PC-3 (cell line): ENCODE measurements at regions not wholly inside any gene's neighbourhood (a gene's known extent, or its start where the extent isn't known, plus 50 kb on each side); places are given as distances from the start of the nearest gene placed in this dataset.

Source experiments
- ATAC-seq: fragments of 200-7000 bp; cut with Tn5 transposase; 2 replicates; pipeline ENCODE4 v1.9.1; 2020; ENCODE audit warnings: mild to moderate bottlenecking, moderate library complexity
- BruUV-seq: library from RNA; stranded (reverse); fragments of 400-500 nt; replicated peaks from 2 replicates; lab custom pipeline; 2021; lab: Mats Ljungman, UMichigan
- CTCF ChIA-PET: fragments of 300-600 bp; sonication (Branson Sonifier 250); formaldehyde crosslinking; loops from one replicate; lab custom pipeline; 2022; ENCODE audit warnings: antibody characterized with exemption; lab: Charles Lee
- POLR2A ChIA-PET: fragments of 300-600 bp; sonication (Branson Sonifier 250); formaldehyde crosslinking; loops from one replicate; lab custom pipeline; 2022; ENCODE audit warnings: antibody characterized with exemption; ENCODE audit not compliant: unreplicated experiment; lab: Charles Lee
- DNase-seq: peaks from one replicate; pipeline ENCODE4 v3.0.0-alpha.2; 2015
- H2AFZ ChIP-seq: fragments of 300-600 bp; sonication (generic); 2 replicates; pipeline ENCODE4 v1.6.0; 2016; ENCODE audit warnings: antibody characterized with exemption, low read length
- H3F3A ChIP-seq: fragments of 300-600 bp; sonication (generic); one replicate; pipeline ENCODE4 v1.6.0; 2017; ENCODE audit warnings: antibody characterized with exemption, low read length, control low read depth, mild to moderate bottlenecking; ENCODE audit not compliant: unreplicated experiment
- H3K27ac ChIP-seq: fragments of 300-600 bp; sonication (generic); 2 replicates; pipeline ENCODE4 v1.5.1; 2016; ENCODE audit warnings: mild to moderate bottlenecking, low read length
- H3K27me3 ChIP-seq: fragments of 300-600 bp; sonication (generic); 2 replicates; pipeline ENCODE4 v1.6.1; 2016; ENCODE audit warnings: low read length, mixed read lengths
- H3K36me3 ChIP-seq: fragments of 300-600 bp; sonication (generic); 2 replicates; pipeline ENCODE4 v1.6.1; 2016; ENCODE audit warnings: low read depth, mixed run types, low read length, mixed read lengths
- H3K4me1 ChIP-seq: fragments of 300-600 bp; sonication (generic); 2 replicates; pipeline ENCODE4 v1.5.1; 2016; ENCODE audit warnings: low read length; ENCODE audit not compliant: insufficient read depth
- H3K4me2 ChIP-seq: fragments of 300-600 bp; sonication (generic); 2 replicates; pipeline ENCODE4 v1.6.0; 2016; ENCODE audit warnings: low read length
- H3K4me3 ChIP-seq: fragments of 300-600 bp; sonication (generic); 2 replicates; pipeline ENCODE4 v1.5.1; 2016; ENCODE audit warnings: mild to moderate bottlenecking, low read length, mixed read lengths
- H3K79me2 ChIP-seq: fragments of 300-600 bp; sonication (generic); 2 replicates; pipeline ENCODE4 v1.6.1; 2017; ENCODE audit warnings: low read length, mixed read lengths
- H3K9ac ChIP-seq: fragments of 300-600 bp; sonication (generic); 2 replicates; pipeline ENCODE4 v1.6.0; 2016; ENCODE audit warnings: mild to moderate bottlenecking, low read length
- H3K9me2 ChIP-seq: fragments of 300-600 bp; sonication (generic); replicated peaks from 2 replicates; pipeline ENCODE4 v1.6.1; 2016; ENCODE audit warnings: mixed run types, low read length, mixed read lengths
- H3K9me3 ChIP-seq: fragments of 300-600 bp; sonication (generic); 2 replicates; pipeline ENCODE4 v1.6.1; 2016; ENCODE audit warnings: low read length, mixed read lengths
- H4K20me1 ChIP-seq: fragments of 300-600 bp; sonication (generic); 2 replicates; pipeline ENCODE4 v1.6.1; 2016; ENCODE audit warnings: low read length, mixed read lengths
- EZH2 ChIP-seq: fragments of 300-600 bp; sonication (generic); IDR thresholded peaks from one replicate; pipeline ENCODE4 v1.6.1; 2017; ENCODE audit warnings: antibody characterized with exemption, mild to moderate bottlenecking, low read length; ENCODE audit not compliant: unreplicated experiment
- EZH2phosphoT487 ChIP-seq: fragments of 300-600 bp; sonication (generic); IDR thresholded peaks from 2 replicates; pipeline ENCODE4 v1.6.1; 2018; ENCODE audit warnings: mild to moderate bottlenecking, antibody characterized with exemption, low read length, borderline replicate concordance
- intact Hi-C: fragments of 100-400 bp; cut with micrococcal nuclease; formaldehyde crosslinking; loops from 2 replicates; pipeline ENCODE4 v1.9.0; 2023
- TF ChIP-seq, protein P1 (sequence below): fragments of 300-600 bp; sonication (generic); conservative IDR thresholded peaks from 2 replicates; pipeline ENCODE4 v1.5.1; 2017; ENCODE audit warnings: antibody characterized with exemption, low read depth, mild to moderate bottlenecking, low read length

DNA sequence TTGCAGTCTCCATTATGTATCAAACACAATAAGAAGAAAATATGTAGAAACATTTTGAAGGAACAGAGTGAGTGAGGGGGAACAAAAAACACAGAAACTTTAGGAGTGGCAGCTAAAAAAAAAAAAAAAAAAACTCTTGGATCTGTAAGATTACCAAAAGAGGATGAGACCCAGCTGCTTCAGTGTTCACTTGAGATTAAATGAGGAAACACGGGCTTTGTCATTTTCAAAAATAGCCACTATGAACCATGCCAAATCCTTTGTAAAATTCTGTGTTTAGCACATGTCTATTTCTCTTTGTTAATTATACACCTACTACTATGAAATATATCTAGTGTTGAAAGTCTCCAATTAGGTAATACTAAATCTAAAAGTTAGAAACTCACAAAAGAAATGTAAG lies 485.9 kb downstream of the EFNA5 start:
- TF ChIP-seq EZH2 (no peak), EZH2phosphoT487 (no peak)
- TF ChIP-seq, protein P1, sequence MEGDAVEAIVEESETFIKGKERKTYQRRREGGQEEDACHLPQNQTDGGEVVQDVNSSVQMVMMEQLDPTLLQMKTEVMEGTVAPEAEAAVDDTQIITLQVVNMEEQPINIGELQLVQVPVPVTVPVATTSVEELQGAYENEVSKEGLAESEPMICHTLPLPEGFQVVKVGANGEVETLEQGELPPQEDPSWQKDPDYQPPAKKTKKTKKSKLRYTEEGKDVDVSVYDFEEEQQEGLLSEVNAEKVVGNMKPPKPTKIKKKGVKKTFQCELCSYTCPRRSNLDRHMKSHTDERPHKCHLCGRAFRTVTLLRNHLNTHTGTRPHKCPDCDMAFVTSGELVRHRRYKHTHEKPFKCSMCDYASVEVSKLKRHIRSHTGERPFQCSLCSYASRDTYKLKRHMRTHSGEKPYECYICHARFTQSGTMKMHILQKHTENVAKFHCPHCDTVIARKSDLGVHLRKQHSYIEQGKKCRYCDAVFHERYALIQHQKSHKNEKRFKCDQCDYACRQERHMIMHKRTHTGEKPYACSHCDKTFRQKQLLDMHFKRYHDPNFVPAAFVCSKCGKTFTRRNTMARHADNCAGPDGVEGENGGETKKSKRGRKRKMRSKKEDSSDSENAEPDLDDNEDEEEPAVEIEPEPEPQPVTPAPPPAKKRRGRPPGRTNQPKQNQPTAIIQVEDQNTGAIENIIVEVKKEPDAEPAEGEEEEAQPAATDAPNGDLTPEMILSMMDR, result no peak
- no peak for ATAC-seq
- no peak for DNase-seq
- Histone ChIP-seq H3K4me1 (no peaks in the 10 kb centered on the region), H3F3A (no peaks in the 10 kb centered on the region), H3K4me2 (no peak overlapping the region), H4K20me1 (no peaks in the 10 kb centered on the region), H3K36me3 (no peaks in the 10 kb centered on the region), H3K9ac (no peak overlapping the region), H3K79me2 (no peaks in the 10 kb centered on the region), H2AFZ (no peak overlapping the region), H3K27ac (no peak overlapping the region), H3K9me2 (no peaks in the 10 kb centered on the region), H3K9me3 (no peaks in the 10 kb centered on the region), H3K27me3 (no peaks in the 10 kb centered on the region), H3K4me3 (no peak overlapping the region)
- intact Hi-C loops, result no loop called here
- no TSS peak for BruUV-seq
- POLR2A ChIA-PET, result no interaction called here
- CTCF ChIA-PET, result no interaction called here

DNA sequence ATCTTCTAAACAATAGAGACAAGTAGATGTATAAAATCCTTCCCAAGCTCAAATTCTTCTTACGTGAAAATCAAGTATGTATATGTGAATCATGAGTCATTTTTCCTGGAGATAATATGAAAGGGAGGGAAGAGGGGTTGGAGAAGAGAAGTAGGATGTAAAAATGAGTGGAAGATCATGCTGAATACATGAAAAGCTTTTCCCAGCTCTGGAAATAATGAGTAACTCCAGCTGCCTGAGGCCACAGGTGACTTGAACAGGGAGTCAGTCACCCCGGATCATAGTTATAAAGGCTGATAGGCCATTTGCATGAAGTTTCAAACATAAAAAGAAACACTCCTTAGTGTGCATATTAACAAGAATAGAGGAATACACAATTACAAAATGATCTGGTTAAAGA lies 486.7 kb downstream of the EFNA5 start:
- H3K79me2 ChIP-seq, result no peaks in the 10 kb centered on the region
- peak; percentile 1 for DNase-seq

DNA sequence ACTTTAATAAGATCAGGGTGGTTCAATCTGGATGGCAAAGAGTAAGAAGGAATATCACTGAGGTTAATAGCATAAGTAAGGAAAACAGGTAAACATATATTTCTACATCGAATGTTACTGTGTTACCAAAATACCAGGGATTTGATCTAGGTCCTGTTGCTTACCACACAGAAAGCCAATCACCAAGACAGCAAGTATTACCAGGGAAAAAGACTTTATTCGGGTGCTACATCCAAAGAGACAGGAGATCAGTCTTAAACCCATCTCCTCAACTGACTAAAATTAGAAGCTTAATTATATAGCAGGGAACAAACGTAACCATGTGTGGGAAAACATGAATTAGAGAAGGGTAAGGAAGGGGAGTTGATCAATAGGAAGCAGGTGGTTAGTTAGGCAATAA lies 500.1 kb downstream of the EFNA5 start:
- Histone ChIP-seq H4K20me1 (no peaks in the 10 kb centered on the region), H3K4me2 (no peak overlapping the region), H3K4me3 (no peak overlapping the region), H3K4me1 (no peaks in the 10 kb centered on the region), H3K9ac (no peak overlapping the region), H2AFZ (no peak overlapping the region), H3K27ac (no peak overlapping the region), H3K9me2 (no peaks in the 10 kb centered on the region), H3K9me3 (peaks cover 5% of the 10 kb centered on the region; the same call in 1 of the 2 replicates), H3K27me3 (no peaks in the 10 kb centered on the region), H3K79me2 (no peaks in the 10 kb centered on the region), H3K36me3 (peaks cover 3% of the 10 kb centered on the region; the same call in 1 of the 2 replicates), H3F3A (no peaks in the 10 kb centered on the region)
- CTCF ChIA-PET, result no interaction called here
- intact Hi-C loops, result no loop called here
- DNase-seq (no peak), ATAC-seq (no peak)
- POLR2A ChIA-PET, result no interaction called here
- TF ChIP-seq, protein P1, result no peak
- TF ChIP-seq EZH2, result no peak
- no peak for TF ChIP-seq EZH2phosphoT487
- no TSS peak for BruUV-seq

More for the DNA sequence above, 486.7 kb downstream of the EFNA5 start:
- no peaks in the 10 kb centered on the region for H4K20me1 ChIP-seq
- ATAC-seq, result no peak
- no TSS peak for BruUV-seq
- no peak overlapping the region for H3K4me2 ChIP-seq
- CTCF ChIA-PET, result no interaction called here
- no peak overlapping the region for H3K27ac ChIP-seq
- no peak overlapping the region for H2AFZ ChIP-seq
- H3K4me3 ChIP-seq, result no peak overlapping the region
- no peaks in the 10 kb centered on the region for H3K9me2 ChIP-seq
- no peaks in the 10 kb centered on the region for H3K36me3 ChIP-seq
- intact Hi-C loops, result no loop called here
- TF ChIP-seq EZH2phosphoT487 (no peak), EZH2 (no peak)
- TF ChIP-seq, protein P1, result no peak
- POLR2A ChIA-PET, result no interaction called here
- no peaks in the 10 kb centered on the region for H3K4me1 ChIP-seq
- H3F3A ChIP-seq, result no peaks in the 10 kb centered on the region
- no peaks in the 10 kb centered on the region for H3K9me3 ChIP-seq
- H3K9ac ChIP-seq, result no peak overlapping the region
- H3K27me3 ChIP-seq, result no peaks in the 10 kb centered on the region
